ENCODE measurements at regions not wholly inside any gene's neighbourhood (a gene's known extent, or its start where the extent isn't known, plus 50 kb on each side); places are given as distances from the start of the nearest gene placed in this dataset.

DNA sequence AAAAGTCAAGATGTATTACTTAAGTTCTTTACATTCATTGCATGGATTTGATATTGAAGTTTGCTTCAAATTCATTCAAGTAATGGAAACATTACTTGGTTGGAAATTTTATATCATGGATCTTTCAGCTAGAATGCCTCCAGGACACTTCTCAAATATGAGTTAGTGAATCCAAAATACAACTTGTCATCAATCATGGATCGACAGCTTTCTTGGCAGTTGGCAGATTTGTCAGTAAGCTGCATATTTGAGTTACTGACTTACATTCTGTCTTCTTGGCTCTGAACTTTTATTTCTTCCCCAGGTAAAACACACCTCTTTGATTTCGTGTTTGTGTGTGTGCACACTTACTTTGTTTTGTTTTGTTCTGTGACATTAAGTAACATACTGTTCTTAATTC is 1171.1 kb downstream of the TAF11L14 start:
- DNase-seq (ENCODE audit: insufficient read length) (no peak), FAIRE-seq (no peak)
- TF ChIP-seq POLR2AphosphoS5 (IDR thresholded peaks at IDR 0.05; ENCODE audit: low read depth, low read length) (no peak), POLR2A (IDR thresholded peaks at IDR 0.05; ENCODE audit: low read depth, low read length) (no peak), TAF1 (IDR thresholded peaks at IDR 0.05; ENCODE audit: borderline replicate concordance, low read depth, low read length) (no peak)

DNA sequence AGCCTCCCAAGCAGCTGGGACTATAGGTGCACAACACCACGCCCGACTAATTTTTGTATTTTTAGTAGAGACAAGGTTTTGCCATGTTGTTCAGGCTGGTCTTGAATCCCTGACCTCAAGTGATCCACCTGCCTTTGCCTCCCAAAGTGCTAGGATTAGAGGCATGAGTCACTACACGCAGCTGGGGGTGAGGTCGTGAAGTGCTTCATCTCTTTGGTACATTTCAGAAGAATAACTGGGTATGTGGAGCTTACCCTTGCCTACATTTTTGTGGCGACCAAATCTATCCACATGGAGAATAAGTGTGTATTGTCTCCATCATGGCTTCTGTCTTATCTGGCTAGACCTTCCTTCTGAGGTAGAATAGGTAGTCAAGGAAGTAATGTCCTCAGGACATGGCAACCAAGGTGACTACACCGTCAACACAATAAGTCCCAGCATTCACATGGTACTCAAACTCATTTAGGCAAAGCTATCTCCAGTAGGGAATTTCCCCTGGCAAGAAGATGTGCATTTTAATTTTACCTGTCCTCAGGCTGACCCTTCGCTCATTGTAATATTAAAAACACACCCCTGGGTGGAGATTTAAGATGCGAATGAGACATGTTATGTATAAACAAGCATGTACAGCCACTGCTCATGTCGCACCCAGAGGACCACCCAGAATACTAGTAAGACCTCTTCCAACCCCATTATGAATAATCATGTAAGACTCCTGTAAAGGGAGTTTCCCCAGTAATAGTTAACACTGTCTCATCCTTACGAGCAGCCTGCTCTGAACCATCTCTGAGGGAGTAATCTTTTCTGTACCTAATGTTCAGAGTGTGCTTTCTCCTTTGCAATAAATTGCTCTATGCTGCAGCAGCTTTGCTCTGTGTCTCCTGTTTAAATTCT is 1173.2 kb downstream of the TAF11L14 start:
- TF ChIP-seq POLR2AphosphoS5 (IDR thresholded peaks at IDR 0.05; ENCODE audit: low read depth, low read length) (no peak), TAF1 (IDR thresholded peaks at IDR 0.05; ENCODE audit: borderline replicate concordance, low read depth, low read length) (no peak), POLR2A (IDR thresholded peaks at IDR 0.05; ENCODE audit: low read depth, low read length) (no peak)
- DNase-seq (ENCODE audit: insufficient read length) (no peak), FAIRE-seq (no peak)

GRCh38 chr5:18811661-18812060 is 1176.3 kb downstream of the CDH18 start:
- DNase-seq (ENCODE audit: insufficient read length) (no peak), FAIRE-seq (no peak)
- TF ChIP-seq POLR2AphosphoS5 (IDR thresholded peaks at IDR 0.05; ENCODE audit: low read depth, low read length) (no peak), TAF1 (IDR thresholded peaks at IDR 0.05; ENCODE audit: borderline replicate concordance, low read depth, low read length) (no peak), POLR2A (IDR thresholded peaks at IDR 0.05; ENCODE audit: low read depth, low read length) (no peak)

GRCh38 chr5:18828351-18828750 is 1159.6 kb downstream of the CDH18 start:
- no peak for DNase-seq (ENCODE audit: insufficient read length)
- TF ChIP-seq POLR2AphosphoS5 (IDR thresholded peaks at IDR 0.05; ENCODE audit: low read depth, low read length), result no peak
- TF ChIP-seq TAF1 (IDR thresholded peaks at IDR 0.05; ENCODE audit: borderline replicate concordance, low read depth, low read length), result no peak
- TF ChIP-seq POLR2A (IDR thresholded peaks at IDR 0.05; ENCODE audit: low read depth, low read length), result no peak
- FAIRE-seq, result no peak

GRCh38 chr5:18829539-18829938 is 1158.5 kb downstream of the CDH18 start:
- DNase-seq (ENCODE audit: insufficient read length) (no peak), FAIRE-seq (no peak)
- TF ChIP-seq TAF1 (IDR thresholded peaks at IDR 0.05; ENCODE audit: borderline replicate concordance, low read depth, low read length) (no peak), POLR2AphosphoS5 (IDR thresholded peaks at IDR 0.05; ENCODE audit: low read depth, low read length) (no peak), POLR2A (IDR thresholded peaks at IDR 0.05; ENCODE audit: low read depth, low read length) (no peak)

DNA sequence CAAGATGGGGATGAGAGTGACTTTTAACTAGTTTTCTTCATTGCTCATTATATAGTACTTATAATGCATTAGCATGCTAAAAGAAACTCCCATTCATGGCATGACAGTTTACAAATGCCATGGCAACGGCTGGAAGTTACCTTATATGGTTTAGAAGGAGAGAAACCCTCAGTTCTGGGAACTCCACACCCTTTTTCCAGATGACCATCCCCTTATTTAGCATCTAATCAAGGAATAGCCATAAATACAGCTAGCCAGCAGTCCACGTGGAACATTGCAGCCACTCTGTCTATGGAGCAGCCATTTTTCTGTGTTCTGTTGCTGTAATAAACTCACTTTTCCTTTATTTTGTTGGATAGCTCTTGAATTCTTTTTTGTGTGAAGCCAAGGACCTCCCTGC is 1137.8 kb downstream of the CDH18 start:
- DNase-seq (ENCODE audit: insufficient read length) (no peak), FAIRE-seq (no peak)
- TF ChIP-seq POLR2AphosphoS5 (IDR thresholded peaks at IDR 0.05; ENCODE audit: low read depth, low read length), result no peak
- no peak for TF ChIP-seq TAF1 (IDR thresholded peaks at IDR 0.05; ENCODE audit: borderline replicate concordance, low read depth, low read length)
- TF ChIP-seq POLR2A (IDR thresholded peaks at IDR 0.05; ENCODE audit: low read depth, low read length), result no peak

GRCh38 chr5:18872978-18873377 is 1115.0 kb downstream of the CDH18 start:
- DNase-seq (ENCODE audit: insufficient read length) (no peak), FAIRE-seq (no peak)
- no peak for TF ChIP-seq POLR2AphosphoS5 (IDR thresholded peaks at IDR 0.05; ENCODE audit: low read depth, low read length)
- no peak for TF ChIP-seq TAF1 (IDR thresholded peaks at IDR 0.05; ENCODE audit: borderline replicate concordance, low read depth, low read length)
- no peak for TF ChIP-seq POLR2A (IDR thresholded peaks at IDR 0.05; ENCODE audit: low read depth, low read length)

DNA sequence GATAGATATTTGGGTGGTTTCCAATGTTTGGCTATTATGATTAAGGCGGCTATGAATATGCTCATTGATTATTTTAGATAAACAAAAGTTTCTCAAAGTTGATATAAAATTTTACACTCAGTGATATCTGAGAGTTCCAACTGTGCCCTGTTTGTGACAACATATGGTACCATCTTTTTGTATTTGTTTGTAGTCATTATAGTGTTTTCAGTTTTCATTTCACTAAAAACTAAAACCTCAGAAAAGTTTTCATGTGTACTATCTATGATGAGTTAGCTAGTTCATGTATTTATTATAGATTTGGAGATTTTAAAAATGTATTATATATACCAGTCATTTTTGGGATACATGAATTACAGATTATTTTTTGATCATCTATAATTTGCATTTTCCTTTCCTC is 1111.4 kb downstream of the CDH18 start:
- DNase-seq (ENCODE audit: insufficient read length), result no peak
- TF ChIP-seq POLR2A (IDR thresholded peaks at IDR 0.05; ENCODE audit: low read depth, low read length) (no peak), TAF1 (IDR thresholded peaks at IDR 0.05; ENCODE audit: borderline replicate concordance, low read depth, low read length) (no peak), POLR2AphosphoS5 (IDR thresholded peaks at IDR 0.05; ENCODE audit: low read depth, low read length) (no peak)
- no peak for FAIRE-seq

GRCh38 chr5:18881615-18882014 is 1106.4 kb downstream of the CDH18 start:
- TF ChIP-seq TAF1 (IDR thresholded peaks at IDR 0.05; ENCODE audit: borderline replicate concordance, low read depth, low read length), result no peak
- TF ChIP-seq POLR2AphosphoS5 (IDR thresholded peaks at IDR 0.05; ENCODE audit: low read depth, low read length), result no peak
- no peak for TF ChIP-seq POLR2A (IDR thresholded peaks at IDR 0.05; ENCODE audit: low read depth, low read length)
- no peak for FAIRE-seq
- no peak for DNase-seq (ENCODE audit: insufficient read length)

DNA sequence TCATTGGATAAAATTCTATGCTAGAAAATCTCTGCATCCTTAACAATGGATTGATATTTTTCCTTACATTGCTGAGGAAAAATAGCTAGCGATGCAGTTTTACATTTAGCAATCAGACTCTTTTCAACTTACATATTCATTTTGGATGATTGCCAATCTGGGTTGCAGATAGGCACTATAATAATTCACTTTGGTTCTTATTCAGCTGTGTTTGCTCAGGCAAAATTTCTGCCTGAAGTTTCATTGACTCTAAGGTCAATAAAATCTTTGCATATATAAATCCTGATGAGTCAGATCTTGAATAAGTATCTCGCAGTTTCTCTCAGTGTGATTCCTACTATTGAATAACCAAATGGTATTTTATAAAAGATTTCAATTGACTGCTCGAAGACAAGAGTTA is 1105.8 kb downstream of the CDH18 start:
- no peak for TF ChIP-seq POLR2AphosphoS5 (IDR thresholded peaks at IDR 0.05; ENCODE audit: low read depth, low read length)
- TF ChIP-seq TAF1 (IDR thresholded peaks at IDR 0.05; ENCODE audit: borderline replicate concordance, low read depth, low read length), result no peak
- no peak for TF ChIP-seq POLR2A (IDR thresholded peaks at IDR 0.05; ENCODE audit: low read depth, low read length)
- DNase-seq (ENCODE audit: insufficient read length), result no peak
- no peak for FAIRE-seq

DNA sequence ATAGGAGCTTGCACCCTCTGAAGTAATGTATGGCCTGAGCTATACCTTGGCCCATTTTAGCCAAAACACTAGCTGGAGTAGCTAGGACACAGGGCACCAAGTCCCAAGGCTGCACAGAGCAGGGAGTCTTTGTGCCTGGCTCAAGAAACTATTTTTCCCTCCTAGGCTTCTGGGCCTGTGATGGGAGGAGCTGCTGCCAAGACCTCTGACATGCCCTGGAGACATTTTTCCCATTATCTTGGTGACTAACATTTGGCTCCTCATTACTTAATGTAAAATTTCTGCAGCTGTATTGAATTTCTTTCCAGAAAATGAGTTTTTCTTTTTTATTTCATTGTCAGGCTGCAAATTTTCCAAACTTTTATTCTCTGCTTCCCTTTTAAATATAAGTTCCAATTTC is 1099.2 kb downstream of the CDH18 start:
- FAIRE-seq (no peak), DNase-seq (ENCODE audit: insufficient read length) (no peak)

DNA sequence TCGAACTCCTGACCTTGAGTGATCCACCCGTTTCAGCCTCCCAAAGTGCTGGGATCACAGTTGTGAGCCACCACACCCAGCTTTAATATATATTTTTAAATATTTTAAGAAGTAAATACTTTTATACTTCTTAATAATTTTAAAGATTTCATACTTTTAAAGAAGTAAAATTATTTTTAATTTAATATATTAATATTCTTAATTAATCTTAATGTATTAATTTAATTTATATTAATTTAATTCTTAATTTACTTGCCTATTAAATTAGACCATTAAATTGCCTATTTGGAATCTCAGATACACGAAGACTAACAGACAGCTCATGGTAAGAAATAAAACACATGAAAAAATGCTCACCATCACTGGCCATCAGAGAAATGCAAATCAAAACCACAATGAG is 1087.4 kb downstream of the CDH18 start:
- no peak for FAIRE-seq
- DNase-seq (ENCODE audit: insufficient read length), result no peak
- TF ChIP-seq TAF1 (IDR thresholded peaks at IDR 0.05; ENCODE audit: borderline replicate concordance, low read depth, low read length) (no peak), POLR2A (IDR thresholded peaks at IDR 0.05; ENCODE audit: low read depth, low read length) (no peak), POLR2AphosphoS5 (IDR thresholded peaks at IDR 0.05; ENCODE audit: low read depth, low read length) (no peak)

More for the DNA sequence above, 1099.2 kb downstream of the CDH18 start:
- TF ChIP-seq POLR2AphosphoS5 (IDR thresholded peaks at IDR 0.05; ENCODE audit: low read depth, low read length) (no peak), TAF1 (IDR thresholded peaks at IDR 0.05; ENCODE audit: borderline replicate concordance, low read depth, low read length) (no peak), POLR2A (IDR thresholded peaks at IDR 0.05; ENCODE audit: low read depth, low read length) (no peak)

Data from GM12892 (cell line).